H1 (cell line): ENCODE measurements at regions not wholly inside any gene's neighbourhood (a gene's known extent, or its start where the extent isn't known, plus 50 kb on each side); places are given as distances from the start of the nearest gene placed in this dataset.

Experiments
- CTCF ChIA-PET: fragments of 300-600 bp; sonication (Branson Sonifier 250); formaldehyde crosslinking; loops from one replicate; lab custom pipeline; 2021; ENCODE audit not compliant: partially characterized antibody; lab: Charles Lee
- POLR2A ChIA-PET: fragments of 300-600 bp; sonication (Branson Sonifier 250); formaldehyde crosslinking; loops from one replicate; lab custom pipeline; 2021; ENCODE audit warnings: inconsistent platforms; ENCODE audit not compliant: partially characterized antibody; lab: Charles Lee
- DNase-seq, 2 experiments: peaks; one replicate each; pipeline versions ENCODE4 v3.0.0 to v3.0.0-alpha.2; 2010 to 2022; ENCODE audit warnings: low spot score in 2 of 2, low read depth in 1 of 2, mixed read lengths in 1 of 2
- FAIRE-seq: peaks from 2 replicates; lab custom pipeline; 2011; peaks lifted over from hg19 to GRCh38; lab: Jason Lieb, UNC
- H2AFZ ChIP-seq: 2 replicates; pipeline ENCODE4 v1.8.1; 2012; ENCODE audit warnings: low read length, inconsistent platforms
- H2AK5ac ChIP-seq: 2 replicates; pipeline ENCODE4 v1.6.1; 2013; ENCODE audit warnings: low read depth, low read length
- H2BK120ac ChIP-seq: replicated peaks from 2 replicates; pipeline ENCODE3; 2013; ENCODE audit warnings: low read depth, low read length, inconsistent platforms
- H2BK12ac ChIP-seq: 2 replicates; pipeline ENCODE4 v1.6.1; 2013; ENCODE audit warnings: low read depth, low read length
- H2BK15ac ChIP-seq: 2 replicates; pipeline ENCODE4 v1.6.1; 2013; ENCODE audit warnings: low read length
- H2BK20ac ChIP-seq: 2 replicates; pipeline ENCODE4 v1.6.1; 2013; ENCODE audit warnings: low read length
- H2BK5ac ChIP-seq: 2 replicates; pipeline ENCODE4 v1.6.1; 2013; ENCODE audit warnings: low read depth, low read length
- H3K14ac ChIP-seq: 2 replicates; pipeline ENCODE4 v1.6.1; 2013; ENCODE audit warnings: inconsistent platforms; ENCODE audit not compliant: insufficient read length
- H3K18ac ChIP-seq: 2 replicates; pipeline ENCODE4 v1.6.1; 2013; ENCODE audit warnings: low read length; ENCODE audit errors: extremely low read depth
- H3K23ac ChIP-seq: 2 replicates; pipeline ENCODE4 v1.6.1; 2013; ENCODE audit warnings: inconsistent platforms; ENCODE audit not compliant: insufficient read length
- H3K23me2 ChIP-seq: 2 replicates; pipeline ENCODE4 v1.6.1; 2013; ENCODE audit warnings: low read depth, low read length
- H3K27ac ChIP-seq: 2 replicates; pipeline ENCODE4 v1.6.1; 2011; ENCODE audit warnings: low read depth, low read length, inconsistent platforms
- H3K27me3 ChIP-seq, 4 experiments: replicated peaks in 1 of 4; 1 replicate in 1 of 4; 2 replicates in 3 of 4; pipeline versions ENCODE4 v1.6.1 to v1.8.1; 2011 to 2013; ENCODE audit warnings: low read length in 3 of 4, mild to moderate bottlenecking in 3 of 4, inconsistent platforms in 2 of 4, mixed read lengths in 2 of 4, moderate library complexity in 1 of 4; ENCODE audit not compliant: control insufficient read depth in 3 of 4, insufficient read depth in 3 of 4; ENCODE audit errors: extremely low read depth in 1 of 4
- H3K36me3 ChIP-seq, 4 experiments: 2 replicates each; pipeline versions ENCODE4 v1.6.1 to v1.8.1; 2011 to 2013; ENCODE audit warnings: mild to moderate bottlenecking in 4 of 4, low read length in 3 of 4, moderate library complexity in 2 of 4, control low read depth in 1 of 4, inconsistent platforms in 1 of 4; ENCODE audit not compliant: insufficient read depth in 4 of 4, control insufficient read depth in 2 of 4
- H3K4ac ChIP-seq: replicated peaks from 2 replicates; pipeline ENCODE3; 2013; ENCODE audit warnings: low read length, low read depth, mixed read lengths, inconsistent platforms; ENCODE audit not compliant: insufficient read length
- H3K4me1 ChIP-seq, 4 experiments: replicated peaks in 1 of 4; 1 replicate in 1 of 4; 2 replicates in 3 of 4; pipeline versions ENCODE4 v1.6.1 to v1.8.1; 2011 to 2013; ENCODE audit warnings: low read length in 3 of 4, inconsistent platforms in 2 of 4, mixed read lengths in 1 of 4; ENCODE audit not compliant: insufficient read depth in 4 of 4, control insufficient read depth in 3 of 4
- H3K4me2 ChIP-seq, 2 experiments: 2 replicates each; pipeline versions ENCODE4 v1.6.1 to v1.8.1; 2011 to 2013; ENCODE audit warnings: low read depth in 2 of 2, low read length in 2 of 2, control low read depth in 1 of 2, inconsistent platforms in 1 of 2, mild to moderate bottlenecking in 1 of 2; ENCODE audit not compliant: insufficient read depth in 1 of 2
- H3K4me3 ChIP-seq, 4 experiments: fragments of 200-600, 300-600 bp in 1 of 4; sonication (generic), shearing (Covaris generic), sonication (Bioruptor Twin) in 1 of 4; 2 replicates each; pipeline versions ENCODE4 v1.5.1 to v1.8.1; 2011 to 2016; ENCODE audit warnings: low read length in 4 of 4, low read depth in 3 of 4, control low read depth in 2 of 4, inconsistent platforms in 2 of 4, mild to moderate bottlenecking in 2 of 4, mixed read lengths in 1 of 4, moderate library complexity in 1 of 4; ENCODE audit not compliant: insufficient read depth in 2 of 4; ENCODE audit errors: extremely low read depth in 1 of 4
- H3K56ac ChIP-seq: replicated peaks from 2 replicates; pipeline ENCODE3; 2013; ENCODE audit warnings: low read depth, mild to moderate bottlenecking, mixed read lengths, low read length, inconsistent platforms; ENCODE audit not compliant: insufficient read length
- H3K79me1 ChIP-seq: 2 replicates; pipeline ENCODE4 v1.6.1; 2013; ENCODE audit warnings: low read depth, low read length, control low read depth
- H3K79me2 ChIP-seq, 2 experiments: 2 replicates each; pipeline versions ENCODE4 v1.6.1 to v1.8.1; 2012 to 2013; ENCODE audit warnings: low read length in 2 of 2, mild to moderate bottlenecking in 2 of 2, inconsistent platforms in 1 of 2; ENCODE audit not compliant: insufficient read depth in 2 of 2, control insufficient read depth in 1 of 2
- H3K9ac ChIP-seq, 4 experiments: replicated peaks in 1 of 4; 1 replicate in 1 of 4; 2 replicates in 3 of 4; pipeline versions ENCODE4 v1.6.1 to v1.8.1; 2011 to 2013; ENCODE audit warnings: low read depth in 3 of 4, low read length in 3 of 4, control low read depth in 2 of 4, mild to moderate bottlenecking in 2 of 4, moderate library complexity in 2 of 4, inconsistent platforms in 1 of 4; ENCODE audit errors: extremely low read depth in 1 of 4
- H3K9me3 ChIP-seq, 2 experiments: 2 replicates each; pipeline versions ENCODE4 v1.6.1 to v1.8.1; 2012 to 2013; ENCODE audit warnings: mild to moderate bottlenecking in 2 of 2, moderate library complexity in 2 of 2, control low read depth in 1 of 2, inconsistent platforms in 1 of 2, low read depth in 1 of 2, low read length in 1 of 2, mixed read lengths in 1 of 2; ENCODE audit not compliant: insufficient read depth in 2 of 2
- H4K20me1 ChIP-seq, 2 experiments: replicated peaks in 1 of 2; 2 replicates each; pipeline versions ENCODE3 to v1.8.1; 2011 to 2013; ENCODE audit warnings: inconsistent platforms in 2 of 2, low read length in 2 of 2, mild to moderate bottlenecking in 1 of 2; ENCODE audit not compliant: insufficient read depth in 2 of 2, control insufficient read depth in 1 of 2
- H4K5ac ChIP-seq: 2 replicates; pipeline ENCODE4 v1.6.1; 2013; ENCODE audit warnings: low read length, low read depth, mixed read lengths, inconsistent platforms; ENCODE audit not compliant: insufficient read length
- H4K8ac ChIP-seq: 2 replicates; pipeline ENCODE4 v1.8.0; 2013; ENCODE audit warnings: mild to moderate bottlenecking, moderate library complexity, low read length, inconsistent platforms; ENCODE audit not compliant: insufficient read depth; ENCODE audit errors: extremely low read depth
- H4K91ac ChIP-seq: replicated peaks from 2 replicates; pipeline ENCODE3; 2013; ENCODE audit warnings: low read length, mixed read lengths, inconsistent platforms; ENCODE audit not compliant: insufficient read length
- GTF2F1 ChIP-seq: IDR thresholded peaks from 2 replicates; pipeline ENCODE4 v1.6.1; 2012; ENCODE audit warnings: low read depth, low read length, improper control_type of control experiment, borderline replicate concordance
- RAD21 ChIP-seq, 2 experiments: IDR thresholded peaks in 1 of 2; conservative IDR thresholded peaks in 1 of 2; 2 replicates each; pipeline ENCODE4 v1.6.1; 2011; ENCODE audit warnings: low read depth in 2 of 2, low read length in 2 of 2, improper control_type of control experiment in 1 of 2, inconsistent platforms in 1 of 2, mild to moderate bottlenecking in 1 of 2, moderate library complexity in 1 of 2

- Histone ChIP-seq H3K27me3 (no peaks in the 10 kb centered on the region), H4K8ac (no peak overlapping the region), H2BK15ac (no peak overlapping the region), H2AFZ (no peak overlapping the region), H3K56ac (no peak overlapping the region), H3K79me1 (no peaks in the 10 kb centered on the region), H3K14ac (no peak overlapping the region), H3K18ac (no peak overlapping the region), H3K4me1 (no peaks in the 10 kb centered on the region), H3K23me2 (no peaks in the 10 kb centered on the region), H4K5ac (no peak overlapping the region), H4K20me1 (no peaks in the 10 kb centered on the region), H2BK120ac (no peak overlapping the region), H3K9me3 (no peaks in the 10 kb centered on the region; a peak in 1 of 4 replicates), H3K4me3 (no peak overlapping the region), H4K91ac (no peak overlapping the region), H2AK5ac (no peak overlapping the region), H3K4me2 (no peak overlapping the region), H2BK12ac (no peak overlapping the region), H2BK20ac (no peak overlapping the region), H3K36me3 (no peaks in the 10 kb centered on the region), H2BK5ac (no peak overlapping the region), H3K27ac (no peak overlapping the region), H3K9ac (no peak overlapping the region), H3K4ac (no peak overlapping the region), H3K23ac (no peak overlapping the region), H3K79me2 (no peaks in the 10 kb centered on the region)
- CTCF ChIA-PET = interaction anchor here (0.6 to 1.2 kb wide), 5 partner anchors 71 to 411 kb away, joined by 3 to 4 read pairs (median 3); no protein-coding TSS in a partner anchor
- POLR2A ChIA-PET = no interaction called here
- TF ChIP-seq RAD21 (IDR thresholded peaks at IDR 0.05 in 1 of 2, conservative IDR thresholded peaks at IDR 0.05 in 1 of 2; ENCODE audit: low read depth in 2 of 2, low read length in 2 of 2) (peak in 1 of 2 experiments; percentile 9; a peak in 1 of 4 replicates), GTF2F1 (no peak)
- no peak for DNase-seq
- no peak for FAIRE-seq
These were observed 57.8 kb upstream of the MMADHC start for GRCh38 chr2:149645391-149645790.
